OCI-LY7 (cell line): ENCODE measurements at regions not wholly inside any gene's neighbourhood (a gene's known extent, or its start where the extent isn't known, plus 50 kb on each side); places are given as distances from the start of the nearest gene placed in this dataset.

Experiments
- EZH2phosphoT487 ChIP-seq: fragments of 200-600 bp; sonication (generic); IDR thresholded peaks from 2 replicates; pipeline ENCODE4 v1.6.1; 2018; ENCODE audit warnings: low read depth, borderline replicate concordance, mild to moderate bottlenecking, mixed run types, antibody characterized with exemption, low read length, moderate library complexity, mixed read lengths
- TF ChIP-seq, protein P1 (sequence below): fragments of 200-600 bp; sonication (generic); conservative IDR thresholded peaks from 2 replicates; pipeline ENCODE4 v1.5.1; 2014; ENCODE audit warnings: mild to moderate bottlenecking, antibody characterized with exemption, low read length, moderate library complexity, mixed read lengths

DNA sequence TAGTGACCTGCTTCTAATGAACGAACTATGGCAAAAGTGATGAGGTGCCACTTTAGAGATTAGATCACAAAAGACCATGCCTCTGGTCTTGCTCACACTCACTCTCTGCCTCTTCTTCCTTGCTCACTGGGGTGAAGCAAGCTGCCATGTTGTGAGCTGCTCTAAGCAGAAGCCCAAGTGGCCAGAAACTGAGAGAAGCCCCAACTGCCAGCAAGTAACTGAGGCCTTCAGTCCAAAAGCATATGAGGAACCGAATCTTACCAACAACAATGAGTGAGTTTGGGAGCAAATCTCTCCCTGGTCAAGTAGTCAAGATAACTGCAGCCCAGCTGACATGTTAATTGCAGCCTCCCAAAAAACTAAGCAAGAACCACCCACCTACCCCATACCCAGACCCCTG is 126.0 kb upstream of the ACO1 start:
- TF ChIP-seq, protein P1, sequence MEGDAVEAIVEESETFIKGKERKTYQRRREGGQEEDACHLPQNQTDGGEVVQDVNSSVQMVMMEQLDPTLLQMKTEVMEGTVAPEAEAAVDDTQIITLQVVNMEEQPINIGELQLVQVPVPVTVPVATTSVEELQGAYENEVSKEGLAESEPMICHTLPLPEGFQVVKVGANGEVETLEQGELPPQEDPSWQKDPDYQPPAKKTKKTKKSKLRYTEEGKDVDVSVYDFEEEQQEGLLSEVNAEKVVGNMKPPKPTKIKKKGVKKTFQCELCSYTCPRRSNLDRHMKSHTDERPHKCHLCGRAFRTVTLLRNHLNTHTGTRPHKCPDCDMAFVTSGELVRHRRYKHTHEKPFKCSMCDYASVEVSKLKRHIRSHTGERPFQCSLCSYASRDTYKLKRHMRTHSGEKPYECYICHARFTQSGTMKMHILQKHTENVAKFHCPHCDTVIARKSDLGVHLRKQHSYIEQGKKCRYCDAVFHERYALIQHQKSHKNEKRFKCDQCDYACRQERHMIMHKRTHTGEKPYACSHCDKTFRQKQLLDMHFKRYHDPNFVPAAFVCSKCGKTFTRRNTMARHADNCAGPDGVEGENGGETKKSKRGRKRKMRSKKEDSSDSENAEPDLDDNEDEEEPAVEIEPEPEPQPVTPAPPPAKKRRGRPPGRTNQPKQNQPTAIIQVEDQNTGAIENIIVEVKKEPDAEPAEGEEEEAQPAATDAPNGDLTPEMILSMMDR: no peak
- no peak for TF ChIP-seq EZH2phosphoT487
